Neural cell (in vitro differentiated cells): ENCODE measurements at regions not wholly inside any gene's neighbourhood (a gene's known extent, or its start where the extent isn't known, plus 50 kb on each side); places are given as distances from the start of the nearest gene placed in this dataset.

ENCODE experiments used
- CTCF ChIP-seq: fragments of 450-650 bp; IDR thresholded peaks from 2 replicates; pipeline ENCODE4 v1.5.1; 2014; ENCODE audit warnings: antibody characterized with exemption, mild to moderate bottlenecking, moderate library complexity; ENCODE audit not compliant: poor library complexity, severe bottlenecking
- EP300 ChIP-seq: fragments of 450-650 bp; conservative IDR thresholded peaks from 2 replicates; pipeline ENCODE4 v1.6.1; 2014; ENCODE audit warnings: antibody characterized with exemption, mild to moderate bottlenecking, moderate library complexity; ENCODE audit not compliant: poor library complexity, severe bottlenecking
- EZH2 ChIP-seq: fragments of 200-600, 300-800 bp; shearing (Covaris generic), sonication (generic); IDR thresholded peaks from 2 replicates; pipeline ENCODE4 v1.6.1; 2014; ENCODE audit warnings: antibody characterized with exemption, low read length, borderline replicate concordance, mild to moderate bottlenecking; ENCODE audit not compliant: insufficient read depth, poor library complexity, severe bottlenecking
- MXI1 ChIP-seq: fragments of 450-650 bp; conservative IDR thresholded peaks from 2 replicates; pipeline ENCODE4 v1.6.1; 2014; ENCODE audit warnings: antibody characterized with exemption, mild to moderate bottlenecking; ENCODE audit not compliant: poor library complexity, severe bottlenecking
- POLR2AphosphoS5 ChIP-seq: IDR thresholded peaks from 2 replicates; pipeline ENCODE4 v1.6.1; 2012
- RAD21 ChIP-seq: fragments of 450-650 bp; conservative IDR thresholded peaks from 2 replicates; pipeline ENCODE4 v1.6.1; 2014; ENCODE audit warnings: antibody characterized with exemption, mild to moderate bottlenecking, moderate library complexity
- REST ChIP-seq: IDR thresholded peaks from 2 replicates; pipeline ENCODE4 v1.6.1; 2012; ENCODE audit warnings: borderline replicate concordance
- SMC3 ChIP-seq: fragments of 450-650 bp; conservative IDR thresholded peaks from 2 replicates; pipeline ENCODE4 v1.6.1; 2014; ENCODE audit warnings: antibody characterized with exemption, mild to moderate bottlenecking, moderate library complexity; ENCODE audit not compliant: poor library complexity
- TAF1 ChIP-seq: IDR thresholded peaks from 2 replicates; pipeline ENCODE4 v1.6.1; 2012; ENCODE audit warnings: low read depth

GRCh38 chr11:26026078-26026477, 305.9 kb upstream of the ANO3 start:
- TF ChIP-seq CTCF (no peak), EP300 (no peak), RAD21 (no peak), POLR2AphosphoS5 (no peak), EZH2 (no peak), REST (no peak), TAF1 (no peak), SMC3 (no peak), MXI1 (no peak)
